ENCODE measurements at regions not wholly inside any gene's neighbourhood (a gene's known extent, or its start where the extent isn't known, plus 50 kb on each side); places are given as distances from the start of the nearest gene placed in this dataset.

- TF ChIP-seq EZH2 (IDR thresholded peaks at IDR 0.05; ENCODE audit: low read depth) = no peak
- TF ChIP-seq CTCF (conservative IDR thresholded peaks at IDR 0.05) = no peak
- ChIA-PET POLR2A (ENCODE audit: unreplicated experiment) (interaction anchor here (0.6 kb wide), 1 partner anchor 56 kb away, joined by 4 read pairs; no protein-coding TSS in a partner anchor), CTCF (interaction anchor here (0.6 to 1.5 kb wide), 2 partner anchors 167 to 499 kb away, joined by 3 read pairs; no protein-coding TSS in a partner anchor)
- Histone ChIP-seq H2AFZ (no peak overlapping the region), H3F3A (ENCODE audit: insufficient read depth, low read depth) (peaks cover 28% of the 10 kb centered on the region), H3K27me3 (ENCODE audit: insufficient read depth, low read depth) (no peaks in the 10 kb centered on the region), H3K9me3 (ENCODE audit: insufficient read depth, low read depth) (no peaks in the 10 kb centered on the region), H3K9me2 (ENCODE audit: insufficient read depth) (no peaks in the 10 kb centered on the region), H3K27ac (peak overlapping the region; percentile 91), H3K4me3 (no peak overlapping the region), H3K79me2 (ENCODE audit: low read depth) (no peaks in the 10 kb centered on the region), H3K4me2 (no peak overlapping the region), H4K20me1 (ENCODE audit: insufficient read depth) (no peaks in the 10 kb centered on the region), H3K36me3 (ENCODE audit: low read depth) (no peaks in the 10 kb centered on the region), H3K4me1 (replicated peaks; ENCODE audit: insufficient read depth) (peaks cover 57% of the 10 kb centered on the region)
- intact Hi-C loops (cut with micrococcal nuclease; ENCODE audit: unreplicated experiment) = no loop called here
- TSS peak; percentile 14 for BruUV-seq (replicated peaks)
- no peak for DNase-seq
Measured at GRCh38 chr6:14710421-14710820, 535.4 kb upstream of the JARID2 start.

GRCh38 chr6:14711056-14711703 lies 534.7 kb upstream of the JARID2 start:
- H4K20me1 ChIP-seq (ENCODE audit: insufficient read depth) = no peaks in the 10 kb centered on the region
- H3K27me3 ChIP-seq (ENCODE audit: insufficient read depth, low read depth) = no peaks in the 10 kb centered on the region
- ChIA-PET POLR2A (ENCODE audit: unreplicated experiment) (interaction anchor here (0.6 kb wide), 2 partner anchors 55 to 440 kb away, joined by 4 read pairs; no protein-coding TSS in a partner anchor), CTCF (interaction anchor here (0.6 to 1.5 kb wide), 3 partner anchors 440 to 572 kb away, joined by 3 to 16 read pairs (median 3); no protein-coding TSS in a partner anchor)
- BruUV-seq (replicated peaks) = no TSS peak
- no peaks in the 10 kb centered on the region for H3K79me2 ChIP-seq (ENCODE audit: low read depth)
- DNase-seq = peak; percentile 72 to 82
- H3K4me2 ChIP-seq = peak overlapping the region; percentile 8
- peaks cover 50% of the 10 kb centered on the region for H3K4me1 ChIP-seq (replicated peaks; ENCODE audit: insufficient read depth)
- H3K36me3 ChIP-seq (ENCODE audit: low read depth) = no peaks in the 10 kb centered on the region
- H2AFZ ChIP-seq = no peak overlapping the region
- TF ChIP-seq EZH2 (IDR thresholded peaks at IDR 0.05; ENCODE audit: low read depth) (no peak), CTCF (conservative IDR thresholded peaks at IDR 0.05) (peak; percentile 66)
- H3K27ac ChIP-seq = peak overlapping the region; percentile 91
- no peaks in the 10 kb centered on the region for H3K9me2 ChIP-seq (ENCODE audit: insufficient read depth)
- peaks cover 28% of the 10 kb centered on the region for H3F3A ChIP-seq (ENCODE audit: insufficient read depth, low read depth)
- H3K9me3 ChIP-seq (ENCODE audit: insufficient read depth, low read depth) = no peaks in the 10 kb centered on the region
- no peak overlapping the region for H3K4me3 ChIP-seq
- intact Hi-C loops (cut with micrococcal nuclease; ENCODE audit: unreplicated experiment) = loop anchor here (1.0 kb wide), 3 partner anchors 33 to 500 kb away; no protein-coding TSS in a partner anchor

- ChIA-PET POLR2A (ENCODE audit: unreplicated experiment) (no interaction called here), CTCF (interaction anchor here (0.5 to 1.5 kb wide), 4 partner anchors 441 to 1443 kb away, joined by 3 to 16 read pairs (median 5); no protein-coding TSS in a partner anchor)
- H3K4me1 ChIP-seq (replicated peaks; ENCODE audit: insufficient read depth) = peaks cover 44% of the 10 kb centered on the region
- H3K27ac ChIP-seq = peak overlapping the region; percentile 91
- no peaks in the 10 kb centered on the region for H4K20me1 ChIP-seq (ENCODE audit: insufficient read depth)
- no peaks in the 10 kb centered on the region for H3K36me3 ChIP-seq (ENCODE audit: low read depth)
- no peaks in the 10 kb centered on the region for H3K9me3 ChIP-seq (ENCODE audit: insufficient read depth, low read depth)
- H2AFZ ChIP-seq = no peak overlapping the region
- H3K9me2 ChIP-seq (ENCODE audit: insufficient read depth) = no peaks in the 10 kb centered on the region
- H3K4me2 ChIP-seq = peak overlapping the region; percentile 8; the same call in 1 of the 2 replicates
- intact Hi-C loops (cut with micrococcal nuclease; ENCODE audit: unreplicated experiment) = loop anchor here (1.0 to 2.0 kb wide), 4 partner anchors 32 to 501 kb away; no protein-coding TSS in a partner anchor
- BruUV-seq (replicated peaks) = TSS peak; percentile 55
- peaks cover 28% of the 10 kb centered on the region for H3F3A ChIP-seq (ENCODE audit: insufficient read depth, low read depth)
- H3K79me2 ChIP-seq (ENCODE audit: low read depth) = no peaks in the 10 kb centered on the region
- H3K4me3 ChIP-seq = no peak overlapping the region
- DNase-seq = no peak
- no peaks in the 10 kb centered on the region for H3K27me3 ChIP-seq (ENCODE audit: insufficient read depth, low read depth)
- no peak for TF ChIP-seq EZH2 (IDR thresholded peaks at IDR 0.05; ENCODE audit: low read depth)
- TF ChIP-seq CTCF (conservative IDR thresholded peaks at IDR 0.05) = no peak
Measured at GRCh38 chr6:14711704-14712379, 534.0 kb upstream of the JARID2 start.
